NCI-H526 (cell line): ENCODE measurements at regions not wholly inside any gene's neighbourhood (a gene's known extent, or its start where the extent isn't known, plus 50 kb on each side); places are given as distances from the start of the nearest gene placed in this dataset.
A peak's percentile ranks its signal among the peaks of the same experiment; 100 is the strongest.

Experiments used
- DNase-seq, 2 experiments: peaks; one replicate each; lab custom pipeline; 2025; lab: John Stamatoyannopoulos, UW

DNA sequence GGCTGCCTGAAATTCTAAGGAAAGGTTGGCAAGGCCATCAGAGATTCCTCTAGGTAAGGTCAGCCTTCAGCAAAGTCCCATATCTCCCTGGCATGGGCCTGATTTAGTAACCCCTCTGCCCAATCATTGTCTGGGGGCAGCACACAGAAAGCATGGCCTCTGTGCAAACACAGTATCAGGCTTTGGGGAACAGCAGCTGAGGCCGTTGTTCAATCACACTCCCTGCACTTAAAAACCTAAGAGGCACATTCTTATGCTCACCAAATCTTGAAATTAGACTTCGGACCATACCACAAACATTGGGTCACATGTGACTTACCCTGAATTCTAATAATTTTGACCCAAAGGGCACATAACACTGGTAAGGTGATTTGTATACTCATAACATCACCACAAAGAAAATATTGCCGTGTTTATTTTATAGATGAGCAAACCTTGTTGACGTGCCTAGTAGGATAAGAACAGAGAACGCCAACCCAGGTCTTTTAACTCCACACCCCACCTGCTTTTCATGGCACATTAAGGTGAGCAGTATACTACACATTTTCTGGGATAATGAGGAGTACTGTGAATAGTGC is 212.7 kb downstream of the HNMT start:
- no peak for DNase-seq

DNA sequence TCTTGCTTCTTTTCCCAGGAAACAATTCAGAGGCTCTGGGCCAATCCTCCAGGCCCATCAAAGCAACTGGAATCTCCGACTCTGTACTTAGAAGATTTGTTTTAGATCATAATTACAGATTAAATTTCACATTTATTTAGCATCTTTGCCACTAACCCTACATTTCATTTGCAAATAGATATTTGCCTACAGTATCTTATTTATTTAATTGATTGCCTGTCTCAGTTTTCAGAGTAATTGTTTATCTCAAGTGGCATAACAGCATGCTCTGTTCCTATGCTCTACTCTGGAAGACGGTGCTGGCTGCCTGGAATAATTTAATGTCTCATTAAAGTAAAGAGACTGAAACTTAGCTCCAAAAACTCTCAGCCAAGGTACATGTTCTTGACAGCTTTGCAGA is 213.4 kb downstream of the HNMT start:
- peak; percentile 48 to 54 for DNase-seq

DNA sequence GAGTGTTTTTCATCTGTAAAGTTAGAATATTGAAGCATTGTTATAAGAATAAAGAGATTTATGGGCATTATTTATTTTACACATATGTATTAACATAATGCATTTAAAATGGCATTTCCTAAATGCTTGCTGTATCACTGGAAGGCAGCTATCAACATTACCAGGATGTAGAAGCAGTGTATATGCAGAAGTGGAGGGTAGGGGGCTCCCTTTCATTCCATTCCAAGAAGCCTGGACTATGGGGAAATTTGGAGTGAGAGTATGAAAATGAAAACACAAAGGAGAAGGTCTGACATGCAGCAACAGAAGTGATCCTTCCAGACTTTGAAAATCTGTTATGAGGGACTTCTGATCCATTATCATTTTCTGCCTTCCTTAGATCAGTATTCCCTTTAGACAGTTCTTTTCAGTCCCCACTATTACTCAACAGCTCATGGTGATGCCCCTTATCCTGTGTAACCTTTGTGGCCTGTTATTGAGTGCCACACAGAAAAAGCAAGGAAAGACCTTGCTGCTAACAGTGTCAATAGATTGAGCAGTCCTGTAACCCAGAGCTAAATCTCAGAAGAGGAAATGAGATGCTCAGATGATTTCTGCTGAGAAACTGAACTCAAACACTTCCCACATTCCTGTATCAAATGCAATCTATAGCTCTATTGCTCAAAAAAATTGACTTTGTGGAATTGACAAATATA is 216.6 kb downstream of the HNMT start:
- peak; percentile 1 to 14 for DNase-seq

DNA sequence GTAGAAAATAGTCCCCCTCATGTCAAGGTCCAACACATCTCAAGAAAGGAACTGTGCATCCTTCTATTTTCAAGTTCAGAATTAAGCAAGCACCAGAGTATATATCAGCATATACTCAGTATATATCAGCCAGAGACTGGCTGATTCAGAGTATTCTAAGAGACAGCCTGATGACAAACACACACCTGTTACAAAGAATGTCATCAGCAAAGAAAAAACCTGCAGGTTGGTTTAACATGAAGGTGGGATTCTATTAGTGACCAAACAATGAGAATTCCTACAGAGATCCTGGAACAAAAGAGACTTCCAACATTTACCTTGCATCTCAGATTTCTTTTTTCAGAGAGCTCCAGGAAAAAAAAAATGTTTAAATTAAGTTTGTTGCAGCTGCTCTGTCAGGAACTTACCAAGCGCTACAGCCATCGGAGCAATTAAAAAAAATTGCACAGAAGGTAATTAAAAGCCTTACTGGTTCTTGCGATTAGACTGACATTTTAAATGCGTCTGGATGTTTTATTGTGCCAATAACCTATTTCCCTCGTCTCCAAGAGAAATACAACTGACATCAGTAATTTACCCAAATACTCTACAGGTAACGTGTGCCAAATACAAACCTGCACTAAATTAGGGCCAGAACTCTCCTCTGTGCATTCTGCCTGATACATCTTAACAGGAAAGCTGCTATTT is 218.1 kb downstream of the HNMT start:
- DNase-seq = no peak

DNA sequence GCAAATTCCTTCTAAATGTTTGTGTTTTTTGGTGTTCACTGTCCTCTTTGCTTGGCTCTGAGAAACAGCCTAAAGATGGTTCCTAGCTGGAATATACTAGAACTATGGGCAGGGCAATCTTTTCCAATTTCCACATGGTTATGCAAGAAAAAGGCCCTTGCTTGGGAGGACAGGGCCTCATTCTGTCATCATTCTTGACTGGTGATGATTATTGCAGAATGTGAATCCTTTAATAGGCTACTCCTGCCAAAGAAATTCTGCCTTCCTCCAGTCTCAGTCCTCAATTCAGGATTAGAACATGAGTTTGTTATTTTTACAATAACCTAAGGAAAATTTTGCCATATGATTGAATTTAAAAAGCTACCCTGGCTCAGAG is 218.7 kb downstream of the HNMT start:
- DNase-seq = no peak

DNA sequence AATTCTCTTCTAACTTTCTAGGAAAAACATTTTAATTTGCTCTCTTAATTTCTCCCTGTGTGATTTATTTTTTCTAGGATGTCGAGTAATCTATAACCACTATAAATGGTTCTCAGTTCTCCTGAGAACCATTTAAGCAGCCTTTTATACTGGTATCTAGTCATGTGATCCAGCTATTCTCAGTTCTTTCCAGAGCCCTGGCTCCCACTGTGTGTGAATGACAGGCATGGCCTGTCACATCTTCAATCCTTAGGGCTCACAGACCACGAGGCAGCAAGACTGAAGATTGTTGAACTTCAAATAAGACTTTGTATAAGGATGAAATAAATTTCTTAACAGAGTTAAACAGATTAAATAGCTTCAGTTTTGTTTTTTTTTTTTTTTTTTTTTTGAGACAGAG is 219.4 kb downstream of the HNMT start:
- no peak for DNase-seq

DNA sequence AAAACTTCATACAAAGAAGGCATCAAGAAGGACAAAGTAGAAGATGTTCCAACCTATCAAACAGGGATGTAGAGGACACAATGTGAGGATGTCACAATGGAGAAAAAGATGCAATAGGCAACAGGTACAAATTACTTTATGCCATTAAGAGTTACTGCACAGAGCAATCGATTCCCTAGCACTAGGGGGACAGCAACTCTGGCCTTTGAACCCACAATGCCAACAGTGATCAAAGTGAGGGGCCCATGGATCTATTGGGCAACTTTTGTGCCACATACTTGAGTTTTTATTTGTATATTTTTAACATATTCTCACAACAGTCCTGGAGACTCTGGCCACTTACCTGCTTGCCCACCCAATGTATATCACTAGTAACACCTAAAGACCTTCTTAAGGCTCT is 220.2 kb downstream of the HNMT start:
- no peak for DNase-seq

DNA sequence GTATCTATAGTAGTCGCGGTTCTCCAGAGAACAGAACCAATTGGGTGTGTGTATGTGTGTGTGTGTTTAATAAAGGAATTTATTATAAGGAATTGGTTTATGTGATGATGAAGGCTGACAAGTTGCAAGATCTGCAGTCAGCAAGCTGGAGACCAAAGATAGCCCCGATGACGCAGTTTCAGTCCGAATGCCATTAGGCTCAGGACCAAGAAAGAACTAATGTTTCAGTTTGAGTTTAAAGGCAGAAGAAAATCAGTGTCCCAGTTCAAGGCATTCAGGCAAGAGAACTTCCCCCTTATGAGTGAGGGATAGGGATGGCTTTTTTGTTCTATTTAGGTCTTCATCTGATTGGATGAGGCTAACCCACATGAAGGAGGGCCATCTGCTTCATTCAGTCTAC is 221.6 kb downstream of the HNMT start:
- no peak for DNase-seq

DNA sequence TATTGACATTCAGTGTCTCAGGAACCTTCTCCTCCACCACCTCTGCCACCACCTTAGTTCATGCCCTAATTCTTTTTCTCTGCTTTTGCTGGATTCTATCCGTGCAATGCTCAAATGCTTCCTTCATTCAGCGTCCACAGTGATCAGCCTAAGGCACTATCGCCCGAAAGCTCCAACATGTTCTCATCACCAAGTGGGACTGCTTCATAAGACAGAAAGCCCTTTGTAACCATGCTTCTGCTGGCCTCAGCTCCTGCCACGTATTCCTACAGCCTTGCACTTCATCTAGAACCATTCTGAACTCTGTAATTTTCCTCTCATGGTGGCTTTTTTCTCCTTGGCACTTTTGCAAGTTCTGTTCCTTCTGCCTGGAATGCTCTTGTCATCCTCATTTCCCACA is 222.9 kb downstream of the HNMT start:
- no peak for DNase-seq

DNA sequence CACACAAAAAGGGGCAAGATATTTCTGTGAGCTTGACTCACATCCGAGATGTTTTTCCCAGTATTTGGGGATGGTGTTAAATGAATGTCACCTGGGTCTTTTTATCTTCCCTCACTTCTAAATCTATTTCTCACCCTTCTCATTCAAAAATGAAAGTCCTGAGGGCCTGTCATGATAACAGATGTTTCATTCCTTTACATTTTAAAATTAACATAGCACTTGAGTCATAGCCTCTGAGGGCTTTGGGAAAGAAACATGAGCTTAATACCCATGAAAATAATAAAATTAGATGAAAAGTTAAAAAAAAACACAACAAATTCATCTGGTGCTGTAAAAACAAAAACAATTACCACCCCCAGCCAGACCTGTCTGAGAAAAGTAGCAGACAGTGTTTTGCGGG is 226.7 kb downstream of the HNMT start:
- no peak for DNase-seq

DNA sequence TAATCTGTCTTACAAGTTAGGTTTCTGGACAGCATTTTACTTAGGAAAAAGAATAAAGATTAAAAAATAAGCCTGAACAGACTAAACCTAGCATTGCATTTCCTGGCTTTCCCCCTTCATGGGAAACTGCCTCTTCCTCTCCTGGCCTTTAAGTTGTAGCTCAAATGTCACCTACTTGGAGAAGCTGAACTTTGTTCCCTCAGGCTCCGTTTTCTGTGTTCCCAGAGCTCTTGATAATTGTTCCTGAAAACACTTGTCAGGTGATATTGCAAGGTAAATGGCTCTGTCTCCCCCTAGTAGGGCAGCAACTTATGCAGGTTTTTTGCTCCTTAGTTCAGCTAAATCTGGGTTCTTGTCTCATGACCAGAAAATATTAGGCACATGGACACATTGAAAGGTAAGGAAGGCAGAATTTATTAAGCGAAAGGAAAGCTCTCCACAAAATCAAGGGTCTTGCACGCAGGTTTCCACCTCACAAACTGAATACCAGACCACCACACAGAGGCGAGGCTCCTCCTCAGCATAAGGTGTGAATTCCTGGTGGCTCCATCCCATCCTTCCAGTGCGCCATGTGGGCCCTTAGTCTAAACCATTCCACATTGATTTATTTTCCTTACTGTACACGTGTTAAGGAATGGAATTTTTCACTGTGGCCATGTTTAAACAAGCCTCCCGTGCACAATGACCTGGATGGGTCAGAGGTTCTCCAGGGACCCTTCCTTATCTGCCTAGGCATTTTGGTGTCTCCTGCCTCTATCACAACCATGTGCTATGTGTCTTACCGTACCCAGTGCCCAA is 229.3 kb downstream of the HNMT start:
- DNase-seq = no peak

DNA sequence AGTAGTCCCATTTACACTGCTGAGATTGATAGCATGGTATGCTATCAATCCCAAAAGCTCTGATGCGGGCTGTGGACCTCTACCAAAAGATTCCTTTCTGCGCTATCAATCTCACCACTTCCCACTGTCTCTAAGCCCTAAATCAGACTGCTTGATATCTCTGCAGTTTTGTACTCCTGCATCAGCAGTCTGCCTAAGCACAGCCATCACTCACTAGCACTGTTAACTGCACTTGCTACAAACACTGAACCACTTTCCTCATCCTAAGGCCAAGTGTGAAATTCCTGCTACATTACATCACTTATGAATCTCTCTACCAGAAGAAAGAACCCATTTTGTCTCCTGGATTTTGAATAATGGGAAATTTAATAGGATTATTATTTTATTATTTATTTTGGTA is 237.0 kb downstream of the HNMT start:
- DNase-seq = no peak

DNA sequence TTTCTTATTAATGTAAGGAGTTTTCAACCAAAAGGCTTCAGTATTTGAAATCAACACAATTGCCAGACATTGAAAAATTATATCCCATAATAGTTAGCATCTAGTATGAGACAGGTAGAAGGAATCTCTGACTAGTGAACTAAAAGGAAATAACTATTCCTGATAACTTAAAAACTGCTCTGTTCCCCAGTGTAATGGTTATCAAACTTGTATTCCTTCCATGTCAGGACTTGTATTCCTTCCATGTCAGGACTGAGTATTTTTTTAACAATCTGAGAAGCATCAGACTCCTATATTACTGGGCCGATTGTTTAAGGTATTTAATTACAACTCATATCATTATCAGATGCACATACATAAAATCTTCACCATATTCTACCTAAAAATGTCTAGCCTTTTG is 238.5 kb downstream of the HNMT start:
- DNase-seq = no peak

DNA sequence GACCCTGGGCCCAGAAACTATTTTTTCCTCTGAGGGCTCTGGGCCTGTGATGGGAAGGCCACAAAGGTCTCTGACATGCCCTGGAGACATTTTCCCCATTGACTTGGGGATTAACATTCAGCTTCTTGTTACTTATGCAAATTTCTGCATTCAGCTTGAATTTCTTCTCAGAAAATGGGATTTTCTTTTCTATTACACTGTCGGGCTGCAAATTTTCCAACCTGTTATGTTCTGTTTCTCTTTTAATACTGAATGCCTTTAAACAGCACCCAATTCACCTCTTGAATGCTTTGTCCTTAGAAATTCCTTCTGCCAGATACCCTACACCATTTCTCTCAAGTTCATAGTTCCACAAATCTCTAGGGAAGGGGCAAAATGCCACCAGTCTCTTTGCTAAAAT is 241.0 kb downstream of the HNMT start:
- no peak for DNase-seq

DNA sequence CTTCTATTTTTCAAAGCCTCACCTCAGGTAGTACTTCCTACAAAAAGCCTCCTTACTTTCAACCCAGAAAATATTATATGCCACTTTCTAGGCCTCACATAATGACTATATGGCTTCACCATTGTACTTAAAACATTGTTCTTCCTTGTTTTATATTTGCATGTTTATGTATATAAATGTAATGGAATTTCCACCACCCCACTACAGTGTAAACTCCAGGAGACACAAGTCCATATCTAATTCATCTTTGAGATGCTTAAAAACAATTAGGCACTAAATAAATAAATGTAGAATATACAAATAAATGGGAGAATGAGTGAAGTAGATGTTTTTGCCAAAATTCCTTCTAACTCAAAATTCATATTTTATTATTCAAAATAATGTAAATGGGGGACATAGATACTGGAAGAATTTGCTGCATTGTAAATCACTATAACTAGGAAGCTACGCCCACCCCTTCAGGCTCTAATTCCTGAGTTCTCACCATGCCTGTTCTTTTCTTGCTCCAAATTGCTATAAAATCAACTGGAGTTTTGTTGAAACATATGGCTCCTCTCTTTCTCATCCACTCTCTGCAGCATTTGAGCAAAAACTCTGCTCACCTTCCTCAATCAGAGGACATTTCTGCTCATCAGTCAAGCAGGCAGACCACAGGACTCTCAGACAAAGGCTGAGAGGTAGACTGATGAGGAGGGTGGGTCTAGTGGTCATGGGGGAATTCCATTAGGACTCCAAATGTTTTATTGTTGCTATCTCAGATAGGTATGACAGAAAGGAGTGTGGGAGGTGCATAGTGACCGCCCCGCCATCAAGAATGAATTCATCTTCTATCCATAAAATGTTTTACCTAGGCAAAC is 243.0 kb downstream of the HNMT start:
- DNase-seq = no peak

DNA sequence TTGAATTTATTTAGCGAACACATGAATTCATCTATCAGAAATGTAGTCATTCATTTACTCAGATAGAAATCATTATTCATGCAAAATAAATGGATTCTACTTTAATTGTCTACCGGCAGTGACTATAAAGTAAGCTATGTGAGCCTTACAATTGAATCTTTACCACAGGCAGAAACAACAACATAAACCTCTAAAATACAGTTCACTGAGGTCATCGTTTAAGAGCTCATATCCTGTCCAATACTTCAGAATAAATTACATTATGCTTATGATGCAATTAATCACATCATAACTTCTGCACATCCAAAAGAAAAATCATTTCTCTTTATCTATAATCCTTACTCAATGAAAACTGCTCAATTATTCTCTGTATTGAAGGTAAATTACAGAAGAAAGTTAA is 244.7 kb downstream of the HNMT start:
- DNase-seq = no peak

DNA sequence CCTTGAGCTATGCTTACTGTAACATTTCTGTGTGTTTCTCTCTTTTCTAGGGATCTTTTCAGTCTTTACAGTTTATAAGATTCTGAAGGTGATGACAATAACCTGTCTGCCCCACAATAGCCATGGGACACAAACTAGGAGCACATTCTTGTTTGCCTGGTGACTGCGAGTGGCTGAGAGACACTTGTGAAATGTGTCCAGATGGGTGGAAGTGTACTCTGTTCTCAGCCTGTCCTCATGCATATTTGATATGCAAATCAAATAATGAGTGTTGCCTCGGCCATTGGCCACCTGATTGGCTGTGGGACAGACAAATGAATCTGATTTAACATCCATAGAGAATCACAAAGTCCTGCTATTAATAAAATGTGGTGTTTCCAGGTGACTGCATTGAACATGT is 246.2 kb downstream of the HNMT start:
- DNase-seq = peak in 1 of 2 experiments; percentile 18

DNA sequence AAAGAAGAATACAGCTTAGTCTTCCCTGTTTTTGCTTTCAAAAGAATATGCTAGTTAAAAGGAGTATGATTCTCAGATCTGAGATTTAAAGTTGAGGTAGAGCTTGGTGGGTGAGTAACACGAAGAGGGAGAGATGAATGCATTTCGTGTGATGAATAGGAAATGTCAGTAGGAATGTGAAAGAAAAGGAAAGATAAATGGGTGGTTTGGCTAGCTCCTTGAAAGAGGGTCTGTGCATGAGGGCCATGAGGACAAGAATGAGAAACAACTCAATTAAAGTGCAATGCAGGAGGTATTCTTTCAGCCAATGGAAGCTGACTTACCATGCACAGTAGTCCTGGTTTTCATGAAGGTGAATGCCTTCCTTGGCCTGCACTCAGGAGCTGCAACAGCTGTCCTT is 248.2 kb downstream of the HNMT start:
- DNase-seq = no peak

DNA sequence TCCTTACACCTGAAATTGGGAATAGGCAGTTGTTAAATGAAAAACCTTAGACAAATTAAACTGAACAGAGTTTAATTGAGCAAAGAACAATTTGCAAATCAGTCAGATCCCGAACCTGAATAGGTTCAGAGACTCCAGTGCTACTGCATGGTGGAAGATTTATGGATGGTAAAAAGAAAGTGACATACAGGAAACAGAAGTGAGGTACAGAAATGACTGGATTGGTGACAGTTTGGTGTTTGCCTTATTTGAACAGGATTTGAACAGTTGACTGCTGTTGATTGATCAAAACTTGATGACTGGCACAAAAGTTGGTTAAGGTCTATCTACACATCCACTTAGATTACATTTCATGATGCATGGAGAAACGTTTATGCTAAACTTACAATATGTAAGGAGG is 248.8 kb downstream of the HNMT start:
- no peak for DNase-seq

DNA sequence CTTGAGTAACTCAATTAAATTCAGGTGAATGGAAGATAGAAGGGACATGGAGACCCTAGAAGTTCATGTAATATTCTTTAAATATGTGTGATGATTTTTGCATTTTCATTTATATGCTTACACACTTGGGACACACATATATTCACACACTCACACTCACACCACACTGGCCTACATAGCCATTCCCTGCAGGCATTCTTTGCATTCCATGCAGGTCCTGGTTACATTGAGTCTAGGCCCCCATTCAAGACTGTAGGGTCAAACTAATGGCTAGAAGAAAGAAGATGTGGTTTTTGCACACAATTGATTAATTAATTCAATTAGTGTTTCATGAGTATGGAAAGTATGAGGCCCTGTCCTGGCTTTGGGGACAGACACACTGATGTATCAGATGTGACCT is 249.4 kb downstream of the HNMT start:
- DNase-seq = no peak

DNA sequence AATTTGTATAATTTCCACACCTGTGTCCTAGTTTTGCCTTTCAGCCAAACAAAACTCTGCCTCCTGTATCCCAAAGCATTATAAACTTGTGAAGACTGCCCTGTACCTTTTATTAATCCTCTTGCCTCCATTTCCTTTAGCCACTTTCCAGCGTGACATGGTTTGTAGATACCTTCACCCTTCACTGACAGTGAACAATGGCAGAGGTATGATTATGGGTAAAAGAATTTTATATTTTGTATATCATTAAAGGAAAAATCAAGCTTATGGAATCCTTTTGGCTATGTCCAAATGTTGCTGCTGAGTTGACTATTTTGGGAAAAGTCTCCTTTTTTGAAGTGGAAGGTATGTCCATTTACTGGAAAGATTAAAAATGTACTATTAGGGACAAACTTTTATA is 251.7 kb downstream of the HNMT start:
- DNase-seq = no peak

DNA sequence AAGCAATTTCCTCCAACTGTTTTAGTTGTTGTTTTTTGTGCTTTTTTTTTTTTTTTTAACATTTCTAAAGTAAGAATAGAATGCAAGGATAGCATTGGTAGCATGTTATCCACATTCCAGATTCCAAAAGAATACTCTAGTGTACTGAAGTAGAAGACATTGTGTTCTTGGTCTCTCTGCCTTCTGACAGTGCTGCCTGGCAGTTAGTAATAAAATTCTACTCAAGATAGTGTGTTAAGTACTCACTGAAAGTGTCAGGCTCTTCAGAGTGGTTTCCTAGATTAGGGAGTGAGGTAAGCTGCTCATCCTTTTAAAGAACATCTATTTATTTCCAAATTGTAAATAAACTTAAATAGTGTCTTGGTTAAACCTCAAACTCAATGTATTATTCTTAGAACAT is 253.7 kb downstream of the HNMT start:
- DNase-seq = no peak
